LNCaP clone FGC (cell line): ENCODE measurements at regions not wholly inside any gene's neighbourhood (a gene's known extent, or its start where the extent isn't known, plus 50 kb on each side); places are given as distances from the start of the nearest gene placed in this dataset.
"Not testable (repeated sequence)": the region's sequence is repeated elsewhere in the genome, so short reads cannot be mapped to it uniquely, and the experiment has no call there.

Source experiments
- DNase-seq: peaks from one replicate; pipeline ENCODE4 v3.0.0-alpha.2; 2011; ENCODE audit warnings: low read depth
- H3K4me3 ChIP-seq: 2 replicates; pipeline ENCODE4 v1.5.1; 2011; ENCODE audit warnings: mild to moderate bottlenecking, low read depth, low read length, control low read depth
- TF ChIP-seq, protein P1 (sequence below): IDR thresholded peaks from 2 replicates; pipeline ENCODE4 v1.5.1; 2012; ENCODE audit warnings: mild to moderate bottlenecking; ENCODE audit not compliant: control insufficient read depth, insufficient read depth; ENCODE audit errors: extremely low read depth

DNA sequence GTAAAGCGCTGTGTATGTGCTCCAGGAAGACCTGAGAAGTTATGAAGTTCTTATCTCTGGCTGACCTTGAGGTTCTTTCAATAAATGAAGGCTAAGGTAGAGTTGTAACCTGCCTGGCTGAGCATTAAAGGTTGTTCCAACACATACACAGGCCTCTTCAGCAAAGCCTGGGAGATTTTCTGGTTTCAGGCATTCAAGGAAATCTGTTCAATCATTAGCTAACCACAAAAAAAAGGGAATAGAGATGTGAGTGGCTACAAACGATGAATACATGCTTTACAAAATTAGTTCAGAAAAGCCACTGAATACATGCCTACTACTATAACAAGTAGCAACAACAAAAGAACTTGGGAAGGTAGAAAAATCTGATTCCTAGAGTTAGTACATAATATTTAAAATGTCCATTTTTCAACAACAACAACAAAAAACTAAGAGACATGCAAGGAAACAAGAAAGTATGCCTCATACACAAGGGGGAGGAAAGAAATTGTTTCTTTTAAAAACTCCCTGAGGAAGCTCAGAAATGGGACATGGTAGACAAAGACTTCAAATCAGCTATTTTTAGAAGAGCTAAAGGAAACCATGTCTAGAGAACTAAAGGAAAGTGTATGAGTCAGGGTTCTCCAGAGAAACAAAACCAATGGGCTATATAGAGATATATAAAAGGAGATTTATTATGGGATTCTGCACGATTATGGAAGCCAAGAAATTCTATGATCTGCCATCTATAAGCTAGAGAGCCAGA lies 191.5 kb upstream of the IPO5 start:
- no peak overlapping the region for H3K4me3 ChIP-seq
- DNase-seq: no peak
- TF ChIP-seq, protein P1, sequence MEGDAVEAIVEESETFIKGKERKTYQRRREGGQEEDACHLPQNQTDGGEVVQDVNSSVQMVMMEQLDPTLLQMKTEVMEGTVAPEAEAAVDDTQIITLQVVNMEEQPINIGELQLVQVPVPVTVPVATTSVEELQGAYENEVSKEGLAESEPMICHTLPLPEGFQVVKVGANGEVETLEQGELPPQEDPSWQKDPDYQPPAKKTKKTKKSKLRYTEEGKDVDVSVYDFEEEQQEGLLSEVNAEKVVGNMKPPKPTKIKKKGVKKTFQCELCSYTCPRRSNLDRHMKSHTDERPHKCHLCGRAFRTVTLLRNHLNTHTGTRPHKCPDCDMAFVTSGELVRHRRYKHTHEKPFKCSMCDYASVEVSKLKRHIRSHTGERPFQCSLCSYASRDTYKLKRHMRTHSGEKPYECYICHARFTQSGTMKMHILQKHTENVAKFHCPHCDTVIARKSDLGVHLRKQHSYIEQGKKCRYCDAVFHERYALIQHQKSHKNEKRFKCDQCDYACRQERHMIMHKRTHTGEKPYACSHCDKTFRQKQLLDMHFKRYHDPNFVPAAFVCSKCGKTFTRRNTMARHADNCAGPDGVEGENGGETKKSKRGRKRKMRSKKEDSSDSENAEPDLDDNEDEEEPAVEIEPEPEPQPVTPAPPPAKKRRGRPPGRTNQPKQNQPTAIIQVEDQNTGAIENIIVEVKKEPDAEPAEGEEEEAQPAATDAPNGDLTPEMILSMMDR: no peak

DNA sequence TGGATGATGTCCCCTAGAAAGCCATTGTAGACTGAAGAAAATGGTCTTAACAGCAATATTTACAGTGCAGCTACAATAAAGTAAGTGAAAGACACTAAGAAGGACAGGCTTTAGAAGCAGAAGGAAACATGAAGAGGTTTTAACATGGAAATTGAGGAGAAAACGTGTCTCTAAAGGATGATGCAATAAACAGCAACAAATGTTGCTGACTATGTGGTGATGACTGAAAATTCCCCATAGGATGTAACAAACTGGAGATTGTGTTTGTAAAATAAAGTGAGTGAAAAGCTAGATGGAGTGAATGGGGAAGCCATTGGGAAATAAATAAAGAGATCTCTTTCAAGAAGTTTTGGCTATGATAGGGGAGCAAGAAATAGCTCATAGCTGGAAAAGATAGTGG lies 186.7 kb upstream of the IPO5 start:
- DNase-seq: no peak
- no peak overlapping the region for H3K4me3 ChIP-seq
- TF ChIP-seq, protein P1: no peak

DNA sequence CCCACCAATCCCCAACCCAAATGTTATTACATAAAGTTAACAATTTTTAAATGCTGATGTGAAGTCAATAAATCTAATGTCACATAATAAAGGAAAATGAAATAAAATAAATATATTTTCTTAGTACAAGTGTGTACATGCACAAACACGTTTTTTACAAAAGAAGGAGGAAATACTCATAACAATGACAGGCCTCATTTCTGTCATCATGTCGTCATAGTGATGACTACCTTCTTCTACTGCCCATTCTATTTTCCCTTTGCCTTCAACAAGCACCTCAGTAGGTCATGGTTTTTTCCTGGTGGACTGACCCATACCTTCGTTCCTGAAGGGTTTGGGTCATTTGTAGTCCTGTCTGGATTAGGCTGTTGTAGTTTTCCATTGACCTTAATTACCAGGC lies 185.3 kb upstream of the IPO5 start:
- TF ChIP-seq, protein P1: no peak
- H3K4me3 ChIP-seq: no peak overlapping the region
- DNase-seq: no peak

DNA sequence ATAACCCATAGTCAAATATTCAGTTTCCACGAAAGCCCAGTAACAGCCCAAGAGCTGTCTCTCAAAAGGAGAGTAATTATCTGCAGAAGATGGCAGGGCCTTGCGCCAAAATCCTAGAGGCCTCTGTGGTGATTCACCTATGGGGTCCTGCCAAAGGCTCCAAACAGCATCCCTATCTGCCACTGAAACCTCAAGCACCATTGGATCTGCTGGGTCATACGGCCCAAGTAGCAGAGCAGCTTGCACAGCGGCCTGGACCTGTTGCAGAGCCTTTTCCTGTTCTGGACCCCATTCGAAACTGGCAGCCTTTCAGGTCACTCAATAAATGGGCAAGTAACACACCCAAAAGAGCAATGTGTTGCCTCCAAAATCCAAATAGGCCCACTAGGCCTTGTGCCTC lies 183.2 kb upstream of the IPO5 start:
- not testable (repeated sequence) for H3K4me3 ChIP-seq, DNase-seq

DNA sequence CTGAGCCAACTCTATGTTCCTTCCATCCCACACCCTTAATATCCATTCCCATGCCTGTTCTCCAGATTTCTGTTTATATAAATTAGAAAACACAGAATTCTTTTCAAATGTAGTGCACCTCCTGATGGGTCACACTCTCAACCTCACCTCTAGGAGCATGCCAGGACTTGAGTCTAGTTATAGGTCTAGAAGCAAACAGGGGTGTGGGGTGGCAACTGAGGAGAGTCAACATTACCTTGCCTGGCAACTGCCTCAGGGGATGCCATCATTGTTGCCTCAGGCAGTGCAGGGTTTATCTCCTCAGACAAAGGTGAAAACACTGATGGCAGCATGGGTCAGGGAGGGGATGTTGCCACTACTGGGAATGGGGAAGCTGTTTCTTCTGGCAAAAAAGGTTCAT lies 181.0 kb upstream of the IPO5 start:
- not testable (repeated sequence) for H3K4me3 ChIP-seq

DNA sequence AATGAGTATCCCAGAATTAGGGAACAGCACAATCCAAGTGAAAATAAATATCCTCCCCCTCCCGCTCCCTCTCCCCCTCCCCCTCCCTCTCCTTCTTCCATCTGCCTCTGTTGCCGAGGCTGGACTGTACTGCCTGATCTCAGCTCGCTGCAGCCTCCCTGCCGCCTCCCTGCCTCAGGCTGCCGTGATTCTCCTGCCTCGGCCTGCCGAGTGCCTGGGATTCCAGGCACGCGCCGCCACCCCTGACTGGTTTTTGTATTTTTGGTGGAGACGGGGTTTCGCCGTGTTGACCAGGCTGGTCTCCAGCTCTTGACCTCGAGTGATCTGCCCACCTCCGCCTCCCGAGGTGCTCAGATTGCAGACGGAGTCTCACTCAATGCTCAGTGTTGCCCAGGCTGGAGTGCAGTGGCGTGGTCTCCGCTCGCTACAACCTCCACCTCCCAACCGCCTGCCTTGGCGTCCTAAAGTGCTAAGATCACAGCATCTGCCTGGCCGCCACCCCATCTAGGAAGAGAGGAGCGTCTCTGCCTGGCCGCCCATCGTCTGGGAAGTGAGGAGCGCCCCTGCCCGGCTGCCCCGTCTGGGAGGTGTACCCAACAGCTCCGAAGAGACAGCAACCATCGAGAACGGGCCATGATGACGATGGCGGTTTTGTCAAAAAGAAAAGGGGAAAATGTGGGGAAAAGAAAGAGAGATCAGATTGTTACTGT lies 178.9 kb upstream of the IPO5 start:
- not testable (repeated sequence) for H3K4me3 ChIP-seq, DNase-seq

More for the DNA sequence above, 181.0 kb upstream of the IPO5 start:
- not testable (repeated sequence) for DNase-seq

DNA sequence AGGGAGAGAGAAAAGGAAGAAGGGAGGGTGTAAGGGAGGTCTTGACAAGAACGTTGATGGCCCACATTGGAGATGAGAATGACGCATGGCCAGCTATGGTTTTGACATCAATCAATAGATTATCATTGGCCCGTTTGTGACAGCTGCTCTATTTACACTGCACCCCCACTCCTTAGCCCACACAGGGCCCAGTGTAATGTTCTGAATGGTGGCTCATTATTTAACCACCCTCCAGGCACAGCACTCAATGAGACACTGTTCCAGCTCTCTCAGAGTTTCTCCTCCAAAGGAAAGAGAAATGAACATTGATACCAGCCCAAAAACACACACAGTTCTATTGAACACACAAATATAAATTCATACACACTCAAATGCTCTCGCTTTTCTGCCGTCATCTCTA lies 173.0 kb upstream of the IPO5 start:
- no peak for DNase-seq
- TF ChIP-seq, protein P1: no peak
- no peak overlapping the region for H3K4me3 ChIP-seq

DNA sequence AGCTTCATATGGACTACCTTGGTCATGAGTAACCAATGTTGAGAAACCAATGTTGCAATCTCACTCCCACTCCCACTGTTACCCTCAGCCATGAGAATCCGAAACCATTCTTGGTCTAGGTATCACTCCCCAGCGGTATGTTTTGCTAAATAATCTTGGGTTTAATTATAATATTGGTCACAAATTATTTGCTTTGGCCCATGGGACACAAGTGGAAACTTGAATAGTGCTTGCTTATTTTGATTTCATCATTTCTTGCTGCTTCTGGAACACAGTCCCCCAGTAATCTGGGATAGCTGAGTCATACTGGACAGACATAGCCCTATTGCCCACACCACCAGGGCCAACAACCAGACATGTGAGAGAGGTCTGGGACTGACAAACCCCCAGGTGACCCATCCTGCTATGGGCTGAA lies 171.6 kb upstream of the IPO5 start:
- no peak for DNase-seq
- TF ChIP-seq, protein P1: no peak

More for the DNA sequence above, 171.6 kb upstream of the IPO5 start:
- H3K4me3 ChIP-seq: no peak overlapping the region
